ENCODE measurements at regions not wholly inside any gene's neighbourhood (a gene's known extent, or its start where the extent isn't known, plus 50 kb on each side); places are given as distances from the start of the nearest gene placed in this dataset.

DNA sequence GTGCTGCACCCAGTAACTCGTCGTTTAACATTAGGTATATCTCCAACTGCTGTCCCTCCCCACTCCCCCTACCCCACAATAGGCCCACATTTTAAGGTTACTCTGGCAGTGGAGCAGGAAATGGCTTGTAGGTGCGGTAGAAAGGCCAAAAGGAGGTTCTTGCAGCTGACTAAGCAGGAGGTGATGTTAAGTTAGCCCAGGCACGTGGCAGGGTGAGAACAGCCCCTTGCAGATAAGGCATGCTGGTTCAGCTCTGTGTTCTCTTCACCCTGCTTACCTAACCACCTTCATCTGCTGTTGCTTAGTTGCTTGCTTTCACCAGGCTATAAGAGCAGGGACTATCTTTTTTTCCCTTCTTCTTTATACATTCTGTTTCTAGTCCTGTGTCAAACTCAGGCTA is 1082.8 kb upstream of the RBFOX1 start:
- no peak for TF ChIP-seq CTCF (IDR thresholded peaks at IDR 0.05; ENCODE audit: unreplicated experiment)
- H3K27me3 Mint-ChIP-seq (ENCODE audit: low read depth): no peaks in the 10 kb centered on the region
- H3K4me1 Mint-ChIP-seq: no peaks in the 10 kb centered on the region
- H3K36me3 Mint-ChIP-seq: no peaks in the 10 kb centered on the region
- no peak for DNase-seq (ENCODE audit: low spot score in 2 of 2, unreplicated experiment in 2 of 2)
- H3K9me3 Mint-ChIP-seq: no peaks in the 10 kb centered on the region
- no peak overlapping the region for H3K27ac Mint-ChIP-seq
- H3K4me3 Mint-ChIP-seq: no peak overlapping the region

GRCh38 chr16:6248199-6248598 is 1084.4 kb upstream of the RBFOX1 start:
- DNase-seq (ENCODE audit: low spot score in 2 of 2, unreplicated experiment in 2 of 2): no peak
- H3K36me3 Mint-ChIP-seq: no peaks in the 10 kb centered on the region
- H3K9me3 Mint-ChIP-seq: no peaks in the 10 kb centered on the region
- H3K4me1 Mint-ChIP-seq: no peaks in the 10 kb centered on the region
- TF ChIP-seq CTCF (IDR thresholded peaks at IDR 0.05; ENCODE audit: unreplicated experiment): no peak
- no peak overlapping the region for H3K4me3 Mint-ChIP-seq
- H3K27ac Mint-ChIP-seq: no peak overlapping the region
- H3K27me3 Mint-ChIP-seq (ENCODE audit: low read depth): no peaks in the 10 kb centered on the region

- Mint-ChIP-seq H3K4me3 (no peak overlapping the region), H3K36me3 (no peaks in the 10 kb centered on the region), H3K27ac (no peak overlapping the region), H3K4me1 (no peaks in the 10 kb centered on the region), H3K27me3 (ENCODE audit: low read depth) (no peaks in the 10 kb centered on the region), H3K9me3 (no peaks in the 10 kb centered on the region)
- no peak for DNase-seq (ENCODE audit: low spot score in 2 of 2, unreplicated experiment in 2 of 2)
- no peak for TF ChIP-seq CTCF (IDR thresholded peaks at IDR 0.05; ENCODE audit: unreplicated experiment)
Observed at GRCh38 chr16:6247775-6248174, 1084.9 kb upstream of the RBFOX1 start.

DNA sequence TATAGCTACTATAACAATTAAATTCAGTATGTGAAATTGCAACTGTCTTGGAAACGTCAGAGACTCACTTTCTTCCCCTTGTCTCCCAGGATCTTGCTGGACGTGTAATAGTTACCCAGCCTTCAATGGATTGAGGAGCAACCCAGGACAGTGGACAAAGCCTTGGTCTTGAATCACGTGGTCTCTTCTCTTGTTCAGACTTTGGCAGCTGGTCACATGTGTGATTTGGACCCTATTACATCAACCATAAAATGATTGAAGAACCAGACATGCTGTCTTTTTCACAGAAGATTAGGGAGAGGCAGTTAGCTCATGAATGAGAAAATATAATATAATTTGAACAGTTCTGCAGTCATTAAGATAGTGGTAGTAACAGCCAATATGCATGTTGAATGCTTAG is 1085.5 kb upstream of the RBFOX1 start:
- H3K9me3 Mint-ChIP-seq: no peaks in the 10 kb centered on the region
- H3K4me1 Mint-ChIP-seq: no peaks in the 10 kb centered on the region
- no peak for DNase-seq (ENCODE audit: low spot score in 2 of 2, unreplicated experiment in 2 of 2)
- no peaks in the 10 kb centered on the region for H3K36me3 Mint-ChIP-seq
- no peak overlapping the region for H3K27ac Mint-ChIP-seq
- no peak for TF ChIP-seq CTCF (IDR thresholded peaks at IDR 0.05; ENCODE audit: unreplicated experiment)
- H3K4me3 Mint-ChIP-seq: no peak overlapping the region
- no peaks in the 10 kb centered on the region for H3K27me3 Mint-ChIP-seq (ENCODE audit: low read depth)

DNA sequence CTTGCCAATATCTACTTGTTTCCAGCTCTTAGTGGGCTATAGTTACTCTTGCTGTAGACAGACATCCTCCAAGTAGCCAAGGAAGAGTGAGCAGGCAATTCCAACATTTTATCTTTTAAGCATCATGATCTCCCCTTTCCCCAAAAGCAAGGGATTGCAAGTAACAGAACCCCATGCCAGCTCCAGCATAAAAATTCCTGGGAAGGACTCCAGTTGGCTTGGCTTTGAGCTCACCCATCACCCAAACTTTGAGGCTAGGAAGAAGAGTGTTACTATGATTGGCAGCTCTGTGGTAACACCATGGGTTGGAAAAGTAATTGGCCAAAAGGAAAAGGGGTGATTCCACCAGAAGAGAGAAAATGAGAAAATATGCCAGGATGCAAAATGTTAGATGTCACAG is 1086.4 kb upstream of the RBFOX1 start:
- no peak for TF ChIP-seq CTCF (IDR thresholded peaks at IDR 0.05; ENCODE audit: unreplicated experiment)
- Mint-ChIP-seq H3K27me3 (ENCODE audit: low read depth) (no peaks in the 10 kb centered on the region), H3K27ac (no peak overlapping the region), H3K4me3 (no peak overlapping the region), H3K36me3 (no peaks in the 10 kb centered on the region), H3K9me3 (no peaks in the 10 kb centered on the region), H3K4me1 (no peaks in the 10 kb centered on the region)
- no peak for DNase-seq (ENCODE audit: low spot score in 2 of 2, unreplicated experiment in 2 of 2)

DNA sequence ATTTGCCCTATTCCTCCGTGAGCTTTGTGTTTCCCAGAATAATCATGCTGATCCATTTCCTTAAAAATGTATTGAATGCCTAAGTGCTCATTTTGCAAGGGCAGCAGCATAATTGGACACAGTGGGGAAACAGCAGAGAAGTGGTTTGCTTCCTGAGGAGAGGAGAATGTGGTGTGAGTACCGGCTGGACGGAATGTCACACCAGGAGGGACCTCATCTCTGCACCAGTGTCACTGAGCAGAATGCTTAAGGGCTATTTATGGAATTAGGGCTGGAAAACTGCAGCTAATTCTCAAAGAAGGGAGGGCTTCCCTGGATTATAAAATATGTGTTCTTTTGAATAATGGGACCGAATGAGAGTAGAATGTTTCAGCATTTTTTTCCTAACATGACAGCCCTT is 1100.6 kb upstream of the RBFOX1 start:
- Mint-ChIP-seq H3K4me3 (no peak overlapping the region), H3K9me3 (no peaks in the 10 kb centered on the region), H3K27ac (no peak overlapping the region), H3K4me1 (no peaks in the 10 kb centered on the region), H3K36me3 (no peaks in the 10 kb centered on the region), H3K27me3 (ENCODE audit: low read depth) (no peaks in the 10 kb centered on the region)
- DNase-seq (ENCODE audit: low spot score in 2 of 2, unreplicated experiment in 2 of 2): no peak
- no peak for TF ChIP-seq CTCF (IDR thresholded peaks at IDR 0.05; ENCODE audit: unreplicated experiment)
